H9 (cell line): ENCODE measurements at regions not wholly inside any gene's neighbourhood (a gene's known extent, or its start where the extent isn't known, plus 50 kb on each side); places are given as distances from the start of the nearest gene placed in this dataset.

ENCODE experiments used
- DNase-seq: peaks from one replicate; pipeline ENCODE4 v3.0.0-alpha.2; 2017
- H2AFZ ChIP-seq: one replicate; pipeline ENCODE4 v1.6.1; 2013; ENCODE audit warnings: mild to moderate bottlenecking, low read length, control low read depth, moderate library complexity
- H2AK5ac ChIP-seq: 2 replicates; pipeline ENCODE4 v1.6.1; 2013; ENCODE audit warnings: low read length, control low read depth, mixed read lengths; ENCODE audit not compliant: insufficient read length
- H2BK120ac ChIP-seq: one replicate; pipeline ENCODE4 v1.6.1; 2013; ENCODE audit warnings: low read depth, mild to moderate bottlenecking, low read length, control low read depth, inconsistent platforms; ENCODE audit not compliant: poor library complexity, severe bottlenecking
- H2BK12ac ChIP-seq: 2 replicates; pipeline ENCODE4 v1.6.1; 2013; ENCODE audit warnings: low read length, control low read depth, mixed read lengths, low read depth; ENCODE audit not compliant: insufficient read length
- H2BK15ac ChIP-seq: 2 replicates; pipeline ENCODE4 v1.6.1; 2013; ENCODE audit warnings: low read depth, low read length, control low read depth
- H2BK20ac ChIP-seq: one replicate; pipeline ENCODE4 v1.6.1; 2013; ENCODE audit warnings: low read depth, mild to moderate bottlenecking, low read length, control low read depth, inconsistent platforms; ENCODE audit not compliant: poor library complexity, severe bottlenecking
- H2BK5ac ChIP-seq: 2 replicates; pipeline ENCODE4 v1.6.1; 2013; ENCODE audit warnings: low read length, control low read depth, mixed read lengths; ENCODE audit not compliant: insufficient read length
- H3K14ac ChIP-seq: 2 replicates; pipeline ENCODE4 v1.6.1; 2013; ENCODE audit warnings: low read length, control low read depth; ENCODE audit not compliant: insufficient read depth
- H3K18ac ChIP-seq: 2 replicates; pipeline ENCODE4 v1.6.1; 2013; ENCODE audit warnings: low read depth, mild to moderate bottlenecking, mixed read lengths, low read length, control low read depth; ENCODE audit not compliant: insufficient read length
- H3K23ac ChIP-seq: 2 replicates; pipeline ENCODE4 v1.6.1; 2013; ENCODE audit warnings: low read length, control low read depth, mixed read lengths, low read depth; ENCODE audit not compliant: insufficient read length
- H3K23me2 ChIP-seq: 2 replicates; pipeline ENCODE4 v1.6.1; 2013; ENCODE audit warnings: low read depth, mild to moderate bottlenecking, mixed read lengths, low read length, control low read depth; ENCODE audit not compliant: insufficient read length, poor library complexity, severe bottlenecking
- H3K27ac ChIP-seq: 2 replicates; pipeline ENCODE4 v1.5.1; 2013; ENCODE audit warnings: low read length, control low read depth, mixed read lengths, low read depth; ENCODE audit not compliant: insufficient read length
- H3K27me3 ChIP-seq: 2 replicates; pipeline ENCODE4 v1.6.1; 2013; ENCODE audit warnings: low read length, control low read depth, inconsistent platforms; ENCODE audit not compliant: insufficient read depth
- H3K4ac ChIP-seq: 2 replicates; pipeline ENCODE4 v1.6.1; 2013; ENCODE audit warnings: low read depth, mild to moderate bottlenecking, control low read depth, inconsistent platforms, low read length, moderate library complexity
- H3K4me1 ChIP-seq: 2 replicates; pipeline ENCODE4 v1.6.1; 2013; ENCODE audit warnings: low read length, control low read depth, inconsistent platforms; ENCODE audit not compliant: insufficient read depth
- H3K4me2 ChIP-seq: 2 replicates; pipeline ENCODE4 v1.6.1; 2013; ENCODE audit warnings: low read length, control low read depth, mixed read lengths; ENCODE audit not compliant: insufficient read length, insufficient read depth
- H3K56ac ChIP-seq: 2 replicates; pipeline ENCODE4 v1.6.1; 2013; ENCODE audit warnings: low read depth, mild to moderate bottlenecking, mixed read lengths, low read length, control low read depth; ENCODE audit not compliant: insufficient read length
- H3K79me1 ChIP-seq: 2 replicates; pipeline ENCODE4 v1.6.1; 2013; ENCODE audit warnings: low read depth, mild to moderate bottlenecking, moderate library complexity, low read length, control low read depth, inconsistent platforms; ENCODE audit not compliant: insufficient read depth, poor library complexity, severe bottlenecking
- H3K79me2 ChIP-seq: 2 replicates; pipeline ENCODE4 v1.6.1; 2013; ENCODE audit warnings: low read length, control low read depth, inconsistent platforms; ENCODE audit not compliant: insufficient read depth
- H3K9ac ChIP-seq: 2 replicates; pipeline ENCODE4 v1.6.1; 2013; ENCODE audit warnings: low read length, control low read depth, mixed read lengths; ENCODE audit not compliant: insufficient read length; ENCODE audit errors: extremely low read depth
- H3K9me3 ChIP-seq: one replicate; pipeline ENCODE4 v1.6.1; 2013; ENCODE audit warnings: low read depth, low read length, inconsistent platforms; ENCODE audit not compliant: control insufficient read depth
- H3T11ph ChIP-seq: one replicate; pipeline ENCODE4 v1.6.1; 2013; ENCODE audit warnings: mild to moderate bottlenecking, low read length, control low read depth, inconsistent platforms
- H4K20me1 ChIP-seq: one replicate; pipeline ENCODE4 v1.6.1; 2013; ENCODE audit not compliant: control insufficient read depth, insufficient read length, insufficient read depth
- H4K5ac ChIP-seq: 2 replicates; pipeline ENCODE4 v1.6.1; 2013; ENCODE audit warnings: low read depth, mild to moderate bottlenecking, mixed read lengths, low read length, control low read depth; ENCODE audit not compliant: insufficient read length
- H4K8ac ChIP-seq: replicated peaks from 2 replicates; pipeline ENCODE4 v1.6.1; 2013; ENCODE audit warnings: low read length, control low read depth, mixed read lengths, low read depth; ENCODE audit not compliant: insufficient read length
- H4K91ac ChIP-seq: 2 replicates; pipeline ENCODE4 v1.6.1; 2013; ENCODE audit warnings: low read depth, mild to moderate bottlenecking, moderate library complexity, mixed read lengths, low read length, control low read depth; ENCODE audit not compliant: insufficient read length
- H3K27ac Mint-ChIP-seq, 3 experiments: 2 replicates in 2 of 3; 3 replicates in 1 of 3; pipeline ENCODE4 v1.8.0; 2020 to 2021; ENCODE audit warnings: mixed read lengths in 3 of 3, mild to moderate bottlenecking in 1 of 3, moderate library complexity in 1 of 3
- H3K27me3 Mint-ChIP-seq: 2 replicates; pipeline ENCODE4 v1.8.0; 2021; ENCODE audit warnings: low read depth, mild to moderate bottlenecking, moderate library complexity, mixed read lengths
- H3K36me3 Mint-ChIP-seq, 3 experiments: 2 replicates in 2 of 3; 3 replicates in 1 of 3; pipeline ENCODE4 v1.8.0; 2020 to 2021; ENCODE audit warnings: low read depth in 3 of 3, mixed read lengths in 3 of 3; ENCODE audit not compliant: insufficient read depth in 1 of 3
- H3K4me1 Mint-ChIP-seq, 2 experiments: 2 replicates each; pipeline ENCODE4 v1.8.0; 2020; ENCODE audit warnings: mixed read lengths in 2 of 2
- H3K4me3 Mint-ChIP-seq, 2 experiments: 2 replicates in 1 of 2; 3 replicates in 1 of 2; pipeline ENCODE4 v1.8.0; 2020 to 2021; ENCODE audit warnings: mild to moderate bottlenecking in 2 of 2, mixed read lengths in 2 of 2, moderate library complexity in 1 of 2
- H3K9me3 Mint-ChIP-seq, 2 experiments: 2 replicates in 1 of 2; 3 replicates in 1 of 2; pipeline ENCODE4 v1.8.0; 2020; ENCODE audit warnings: mild to moderate bottlenecking in 2 of 2, mixed read lengths in 2 of 2, moderate library complexity in 1 of 2
- WGBS: extraction: QIAGEN DNeasy Blood & Tissue Kit; methylation state at CpG from one replicate; pipeline ENCODE4 v1.1.7; 2013; ENCODE audit warnings: missing lambda C conversion rate, low lambda C conversion rate, mixed read lengths; ENCODE audit not compliant: insufficient read length; ENCODE audit errors: extremely low coverage; 5-methylcytosine and 5-hydroxymethylcytosine counted together
- TF ChIP-seq, protein P1 (sequence below): fragments of 200-600 bp; sonication (generic); conservative IDR thresholded peaks from 3 replicates; pipeline ENCODE4 v1.8.0; 2021; ENCODE audit warnings: antibody characterized with exemption, mild to moderate bottlenecking

DNA sequence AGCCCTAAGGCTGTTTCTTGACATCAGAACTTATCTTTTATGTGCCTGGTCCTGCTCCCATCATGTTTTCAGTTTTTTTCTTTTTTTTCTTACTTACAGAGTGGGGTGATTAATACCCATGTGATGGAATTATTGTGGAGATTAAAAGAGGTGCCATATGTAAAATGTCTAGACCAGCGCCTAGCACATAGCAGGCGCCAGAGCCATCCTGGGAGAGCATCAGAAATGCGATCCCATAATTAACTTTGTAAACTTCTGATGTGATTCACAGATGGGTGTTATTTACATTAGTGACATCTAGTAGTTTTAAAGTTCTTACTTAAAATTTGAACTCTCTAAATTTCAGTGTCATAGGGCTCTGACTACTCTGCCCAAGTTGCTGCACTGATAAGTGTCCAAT is 66.2 kb upstream of the PGRMC2 start:
- no peaks in the 10 kb centered on the region for H3K23me2 ChIP-seq
- Mint-ChIP-seq H3K36me3 (peaks cover 2 to 9% (median 4%) of the 10 kb centered on the region in 3 experiments; a peak in 5 of 7 replicates), H3K4me1 (peaks cover 25 to 28% of the 10 kb centered on the region in 2 experiments), H3K27me3 (no peaks in the 10 kb centered on the region), H3K4me3 (no peak overlapping the region), H3K9me3 (peaks cover 0 to 4% of the 10 kb centered on the region in 2 experiments; a peak in 2 of 5 replicates), H3K27ac (no peak overlapping the region)
- DNase-seq: no peak
- H2AK5ac ChIP-seq: no peak overlapping the region
- no peaks in the 10 kb centered on the region for H3K79me1 ChIP-seq
- no peak overlapping the region for H2BK20ac ChIP-seq
- no peak overlapping the region for H2BK15ac ChIP-seq
- no peaks in the 10 kb centered on the region for H3K27me3 ChIP-seq
- no peak overlapping the region for H4K5ac ChIP-seq
- WGBS: no CpG with 5 or more reads among the region's 3 CpGs
- no peak overlapping the region for H3K18ac ChIP-seq
- no peak overlapping the region for H3K23ac ChIP-seq
- TF ChIP-seq, protein P1, sequence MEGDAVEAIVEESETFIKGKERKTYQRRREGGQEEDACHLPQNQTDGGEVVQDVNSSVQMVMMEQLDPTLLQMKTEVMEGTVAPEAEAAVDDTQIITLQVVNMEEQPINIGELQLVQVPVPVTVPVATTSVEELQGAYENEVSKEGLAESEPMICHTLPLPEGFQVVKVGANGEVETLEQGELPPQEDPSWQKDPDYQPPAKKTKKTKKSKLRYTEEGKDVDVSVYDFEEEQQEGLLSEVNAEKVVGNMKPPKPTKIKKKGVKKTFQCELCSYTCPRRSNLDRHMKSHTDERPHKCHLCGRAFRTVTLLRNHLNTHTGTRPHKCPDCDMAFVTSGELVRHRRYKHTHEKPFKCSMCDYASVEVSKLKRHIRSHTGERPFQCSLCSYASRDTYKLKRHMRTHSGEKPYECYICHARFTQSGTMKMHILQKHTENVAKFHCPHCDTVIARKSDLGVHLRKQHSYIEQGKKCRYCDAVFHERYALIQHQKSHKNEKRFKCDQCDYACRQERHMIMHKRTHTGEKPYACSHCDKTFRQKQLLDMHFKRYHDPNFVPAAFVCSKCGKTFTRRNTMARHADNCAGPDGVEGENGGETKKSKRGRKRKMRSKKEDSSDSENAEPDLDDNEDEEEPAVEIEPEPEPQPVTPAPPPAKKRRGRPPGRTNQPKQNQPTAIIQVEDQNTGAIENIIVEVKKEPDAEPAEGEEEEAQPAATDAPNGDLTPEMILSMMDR: no peak
- H4K20me1 ChIP-seq: no peaks in the 10 kb centered on the region
- H4K8ac ChIP-seq: no peak overlapping the region
- no peak overlapping the region for H3K4ac ChIP-seq
- H3K9me3 ChIP-seq: no peaks in the 10 kb centered on the region
- no peak overlapping the region for H3K9ac ChIP-seq
- no peak overlapping the region for H2AFZ ChIP-seq
- no peak overlapping the region for H2BK120ac ChIP-seq
- no peak overlapping the region for H2BK5ac ChIP-seq
- no peak overlapping the region for H2BK12ac ChIP-seq
- H3K4me2 ChIP-seq: no peak overlapping the region
- no peak overlapping the region for H3K27ac ChIP-seq
- no peaks in the 10 kb centered on the region for H3K79me2 ChIP-seq
- H4K91ac ChIP-seq: no peak overlapping the region
- H3K4me1 ChIP-seq: peaks cover 3% of the 10 kb centered on the region; the same call in 1 of the 2 replicates
- H3K14ac ChIP-seq: no peak overlapping the region
- H3T11ph ChIP-seq: no peak overlapping the region
- no peak overlapping the region for H3K56ac ChIP-seq
